CD4-positive, alpha-beta memory T cell (primary cell): ENCODE measurements at regions not wholly inside any gene's neighbourhood (a gene's known extent, or its start where the extent isn't known, plus 50 kb on each side); places are given as distances from the start of the nearest gene placed in this dataset.
"Not testable (repeated sequence)": the region's sequence is repeated elsewhere in the genome, so short reads cannot be mapped to it uniquely, and the experiment has no call there.

ENCODE experiments used
- CTCF ChIA-PET: fragments of 350-600 bp; sonication (Branson Sonifier 250); formaldehyde crosslinking; loops from one replicate; lab custom pipeline; 2021; ENCODE audit warnings: inconsistent platforms; ENCODE audit not compliant: partially characterized antibody; lab: Charles Lee
- POLR2A ChIA-PET: fragments of 350-600 bp; sonication (Branson Sonifier 250); formaldehyde crosslinking; loops from one replicate; lab custom pipeline; 2021; ENCODE audit not compliant: partially characterized antibody; lab: Charles Lee
- DNase-seq, 5 donors: peaks; one replicate each; pipeline versions ENCODE4 v3.0.0 to v3.0.0-alpha.2; 2020 to 2022; ENCODE audit warnings: mixed read lengths in 1 of 5
- H3K27ac ChIP-seq: one replicate; pipeline ENCODE4 v1.7.0; 2013; ENCODE audit warnings: low read depth, low read length
- H3K27me3 ChIP-seq: 2 replicates; pipeline ENCODE4 v1.7.0; 2013; ENCODE audit warnings: mild to moderate bottlenecking, low read length, moderate library complexity; ENCODE audit not compliant: insufficient read depth
- H3K36me3 ChIP-seq: 2 replicates; pipeline ENCODE4 v1.7.0; 2013; ENCODE audit warnings: mild to moderate bottlenecking, low read length, moderate library complexity; ENCODE audit not compliant: insufficient read depth
- H3K4me1 ChIP-seq: 2 replicates; pipeline ENCODE4 v1.7.0; 2013; ENCODE audit warnings: mild to moderate bottlenecking, low read length, moderate library complexity; ENCODE audit not compliant: insufficient read depth
- H3K4me3 ChIP-seq, 2 donors: one replicate each; pipeline ENCODE4 v1.7.0; 2013; ENCODE audit warnings: low read length in 2 of 2, mild to moderate bottlenecking in 1 of 2
- H3K9me3 ChIP-seq, 2 donors: one replicate each; pipeline ENCODE4 v1.7.0; 2013; ENCODE audit warnings: low read length in 2 of 2, control low read depth in 1 of 2; ENCODE audit not compliant: control insufficient read depth in 1 of 2
- H3K27ac Mint-ChIP-seq, 7 donors: one replicate each; pipeline ENCODE4 v1.8.0; 2020 to 2021; ENCODE audit warnings: mixed read lengths in 7 of 7, mild to moderate bottlenecking in 6 of 7, inconsistent platforms in 3 of 7, moderate library complexity in 3 of 7
- H3K27me3 Mint-ChIP-seq, 2 donors: one replicate each; pipeline ENCODE4 v1.8.0; 2020 to 2021; ENCODE audit warnings: mixed read lengths in 2 of 2
- H3K36me3 Mint-ChIP-seq, 2 donors: one replicate each; pipeline ENCODE4 v1.8.0; 2020 to 2021; ENCODE audit warnings: mixed read lengths in 2 of 2, inconsistent platforms in 1 of 2, mild to moderate bottlenecking in 1 of 2
- H3K4me1 Mint-ChIP-seq, 4 donors: one replicate each; pipeline ENCODE4 v1.8.0; 2020 to 2021; ENCODE audit warnings: mixed read lengths in 4 of 4, mild to moderate bottlenecking in 1 of 4
- H3K4me3 Mint-ChIP-seq, 8 donors: one replicate each; pipeline ENCODE4 v1.8.0; 2020 to 2021; ENCODE audit warnings: mixed read lengths in 8 of 8, mild to moderate bottlenecking in 7 of 8, moderate library complexity in 6 of 8, inconsistent platforms in 3 of 8
- H3K9me3 Mint-ChIP-seq, 8 donors: one replicate each; pipeline ENCODE4 v1.8.0; 2020 to 2021; ENCODE audit warnings: mixed read lengths in 8 of 8, mild to moderate bottlenecking in 5 of 8, inconsistent platforms in 3 of 8, moderate library complexity in 1 of 8
- intact Hi-C: fragments of 100-400 bp; cut with micrococcal nuclease; formaldehyde crosslinking; loops from one replicate; pipeline ENCODE4 v1.15.1; 2023

GRCh38 chr6:76165471-76166221, 93.2 kb upstream of the IMPG1 start:
- Mint-ChIP-seq H3K4me3 (no peak overlapping the region), H3K36me3 (no peaks in the 10 kb centered on the region), H3K9me3 (peaks cover 2 to 15% (median 8%) of the 10 kb centered on the region in 8 donors), H3K4me1 (no peaks in the 10 kb centered on the region), H3K27ac (no peak overlapping the region), H3K27me3 (no peaks in the 10 kb centered on the region)
- no peak for DNase-seq
- Histone ChIP-seq H3K4me1 (no peaks in the 10 kb centered on the region), H3K4me3 (no peak overlapping the region), H3K36me3 (no peaks in the 10 kb centered on the region), H3K9me3 (no peaks in the 10 kb centered on the region), H3K27me3 (no peaks in the 10 kb centered on the region), H3K27ac (no peak overlapping the region)
- intact Hi-C loops: no loop called here
- ChIA-PET POLR2A (no interaction called here), CTCF (no interaction called here)

GRCh38 chr6:76162811-76163210, 90.3 kb upstream of the IMPG1 start:
- Histone ChIP-seq H3K4me3 (no peak overlapping the region), H3K4me1 (no peaks in the 10 kb centered on the region), H3K27ac (no peak overlapping the region), H3K27me3 (no peaks in the 10 kb centered on the region), H3K36me3 (no peaks in the 10 kb centered on the region), H3K9me3 (peaks cover 0 to 8% of the 10 kb centered on the region in 2 donors)
- Mint-ChIP-seq H3K36me3 (no peaks in the 10 kb centered on the region), H3K9me3 (peaks cover 3 to 34% (median 18%) of the 10 kb centered on the region in 8 donors), H3K4me1 (no peaks in the 10 kb centered on the region), H3K27me3 (no peaks in the 10 kb centered on the region), H3K27ac (no peak overlapping the region), H3K4me3 (no peak overlapping the region)
- ChIA-PET CTCF (no interaction called here), POLR2A (no interaction called here)
- intact Hi-C loops: no loop called here
- no peak for DNase-seq

- POLR2A ChIA-PET, H3K4me3 Mint-ChIP-seq, H3K27ac Mint-ChIP-seq, DNase-seq, intact Hi-C loops, H3K27me3 Mint-ChIP-seq, H3K27me3 ChIP-seq, CTCF ChIA-PET, H3K4me3 ChIP-seq, H3K4me1 Mint-ChIP-seq, H3K27ac ChIP-seq, H3K4me1 ChIP-seq, H3K36me3 ChIP-seq, H3K36me3 Mint-ChIP-seq: not testable (repeated sequence)
- peaks cover 0 to 35% (median 27%) of the 10 kb centered on the region in 8 donors for H3K9me3 Mint-ChIP-seq
- peaks cover 0 to 11% of the 10 kb centered on the region in 2 donors for H3K9me3 ChIP-seq
Measured at GRCh38 chr6:76157800-76158199, 85.3 kb upstream of the IMPG1 start.

- no peaks in the 10 kb centered on the region for H3K27me3 ChIP-seq
- DNase-seq: no peak
- no peaks in the 10 kb centered on the region for H3K4me1 Mint-ChIP-seq
- intact Hi-C loops: no loop called here
- no peaks in the 10 kb centered on the region for H3K36me3 ChIP-seq
- no peak overlapping the region for H3K27ac Mint-ChIP-seq
- H3K4me1 ChIP-seq: no peaks in the 10 kb centered on the region
- CTCF ChIA-PET: no interaction called here
- H3K27me3 Mint-ChIP-seq: no peaks in the 10 kb centered on the region
- H3K9me3 Mint-ChIP-seq: peaks cover 0 to 8% (median 2%) of the 10 kb centered on the region in 8 donors
- H3K36me3 Mint-ChIP-seq: no peaks in the 10 kb centered on the region
- POLR2A ChIA-PET: no interaction called here
- H3K9me3 ChIP-seq: no peaks in the 10 kb centered on the region
- H3K4me3 ChIP-seq: no peak overlapping the region
- no peak overlapping the region for H3K27ac ChIP-seq
- no peak overlapping the region for H3K4me3 Mint-ChIP-seq
Measured at GRCh38 chr6:76135481-76135880, 63.0 kb upstream of the IMPG1 start.

GRCh38 chr6:76134651-76135050, 62.2 kb upstream of the IMPG1 start:
- Mint-ChIP-seq H3K27me3 (no peaks in the 10 kb centered on the region), H3K4me1 (no peaks in the 10 kb centered on the region), H3K9me3 (peaks cover 0 to 7% (median 2%) of the 10 kb centered on the region in 8 donors), H3K4me3 (no peak overlapping the region), H3K36me3 (no peaks in the 10 kb centered on the region), H3K27ac (no peak overlapping the region)
- Histone ChIP-seq H3K4me1 (no peaks in the 10 kb centered on the region), H3K9me3 (no peaks in the 10 kb centered on the region), H3K27me3 (no peaks in the 10 kb centered on the region), H3K27ac (no peak overlapping the region), H3K36me3 (no peaks in the 10 kb centered on the region), H3K4me3 (no peak overlapping the region)
- intact Hi-C loops: no loop called here
- DNase-seq: no peak
- CTCF ChIA-PET: no interaction called here
- POLR2A ChIA-PET: no interaction called here

- H3K36me3 ChIP-seq: no peaks in the 10 kb centered on the region
- no peak overlapping the region for H3K27ac ChIP-seq
- no peaks in the 10 kb centered on the region for H3K36me3 Mint-ChIP-seq
- no peak overlapping the region for H3K4me3 ChIP-seq
- H3K4me3 Mint-ChIP-seq: no peak overlapping the region
- H3K4me1 ChIP-seq: no peaks in the 10 kb centered on the region
- ChIA-PET POLR2A (no interaction called here), CTCF (no interaction called here)
- H3K27me3 Mint-ChIP-seq: no peaks in the 10 kb centered on the region
- DNase-seq: no peak
- no peaks in the 10 kb centered on the region for H3K27me3 ChIP-seq
- intact Hi-C loops: no loop called here
- no peaks in the 10 kb centered on the region for H3K4me1 Mint-ChIP-seq
- no peaks in the 10 kb centered on the region for H3K9me3 ChIP-seq
- no peak overlapping the region for H3K27ac Mint-ChIP-seq
- peaks cover 0 to 8% (median 2%) of the 10 kb centered on the region in 8 donors for H3K9me3 Mint-ChIP-seq
Measured at GRCh38 chr6:76124018-76124417, 51.6 kb upstream of the IMPG1 start.
